K562 (cell line): ENCODE measurements at regions not wholly inside any gene's neighbourhood (a gene's known extent, or its start where the extent isn't known, plus 50 kb on each side); places are given as distances from the start of the nearest gene placed in this dataset.

ENCODE experiments used
- ATAC-seq: fragments of 200-7000 bp; cut with Tn5 transposase; 3 replicates; pipeline ENCODE4 v1.9.1; 2020; ENCODE audit warnings: moderate library complexity
- BruUV-seq: library from RNA; stranded (reverse); fragments of 400-500 nt; replicated peaks from 2 replicates; lab custom pipeline; 2021; lab: Mats Ljungman, UMichigan
- CTCF ChIA-PET: fragments of 300-600 bp; formaldehyde crosslinking; extraction: SDS; loops from one replicate; lab custom pipeline; 2021; ENCODE audit warnings: low intra/inter-chr PET ratio; lab: Yijun Ruan, JAX
- POLR2A ChIA-PET: fragments of 300-600, 350-650 bp; sonication (Branson Sonifier 250); formaldehyde crosslinking; extraction: SDS; loops from one replicate; lab custom pipeline; 2021; ENCODE audit warnings: antibody characterized with exemption, inconsistent platforms; lab: Yijun Ruan, JAX
- DNase-seq, 4 experiments: peaks; one replicate each; pipeline versions ENCODE4 v3.0.0 to v3.0.0-alpha.2; 2011 to 2018; ENCODE audit warnings: low spot score in 3 of 4, mixed read lengths in 3 of 4; ENCODE audit errors: extremely low read depth in 1 of 4
- FAIRE-seq: peaks from 2 replicates; lab custom pipeline; 2011; peaks lifted over from hg19 to GRCh38; lab: Jason Lieb, UNC
- H2AFZ ChIP-seq: 2 replicates; pipeline ENCODE4 v1.6.0; 2011; ENCODE audit warnings: low read depth, low read length, control low read depth, inconsistent platforms
- H3K27ac ChIP-seq: fragments of 200-600 bp; 3 replicates; pipeline ENCODE4 v1.8.0; 2011; ENCODE audit warnings: low read depth, mild to moderate bottlenecking, control low read depth, inconsistent platforms, low read length, moderate library complexity, mixed read lengths; ENCODE audit errors: extremely low read depth
- H3K27me3 ChIP-seq, 2 experiments: fragments of 300-600 bp in 1 of 2; 2 replicates in 1 of 2; 3 replicates in 1 of 2; pipeline versions ENCODE4 v1.6.0 to v1.8.0; 2011; ENCODE audit warnings: inconsistent platforms in 2 of 2, low read length in 2 of 2, mild to moderate bottlenecking in 1 of 2, mixed read lengths in 1 of 2, moderate library complexity in 1 of 2; ENCODE audit not compliant: control insufficient read depth in 2 of 2, insufficient read depth in 2 of 2
- H3K36me3 ChIP-seq: fragments of 300-600 bp; 3 replicates; pipeline ENCODE4 v1.8.0; 2011; ENCODE audit warnings: mild to moderate bottlenecking, low read length, inconsistent platforms; ENCODE audit not compliant: control insufficient read depth, insufficient read depth
- H3K4me1 ChIP-seq, 2 experiments: fragments of 200-600 bp in 1 of 2; replicated peaks in 1 of 2; 2 replicates in 1 of 2; 3 replicates in 1 of 2; pipeline versions ENCODE4 v1.5.1 to v1.8.0; 2011; ENCODE audit warnings: inconsistent platforms in 2 of 2, low read length in 2 of 2, mild to moderate bottlenecking in 1 of 2, mixed read lengths in 1 of 2, moderate library complexity in 1 of 2; ENCODE audit not compliant: control insufficient read depth in 2 of 2, insufficient read depth in 2 of 2
- H3K4me2 ChIP-seq: 2 replicates; pipeline ENCODE4 v1.6.1; 2011; ENCODE audit warnings: low read length, control low read depth, inconsistent platforms, mixed read lengths; ENCODE audit not compliant: insufficient read depth
- H3K4me3 ChIP-seq: fragments of 200-600 bp; sonication (generic), shearing (Covaris generic); 2 replicates; pipeline ENCODE4 v1.5.1; 2016; ENCODE audit warnings: control low read depth, inconsistent platforms
- H3K79me2 ChIP-seq: fragments of 200-600 bp; 3 replicates; pipeline ENCODE4 v1.8.0; 2011; ENCODE audit warnings: low read length, inconsistent platforms; ENCODE audit not compliant: control insufficient read depth, insufficient read depth
- H3K9ac ChIP-seq, 2 experiments: 2 replicates each; pipeline versions ENCODE4 v1.6.0 to v1.6.1; 2011; ENCODE audit warnings: low read depth in 2 of 2, low read length in 2 of 2, control low read depth in 1 of 2, inconsistent platforms in 1 of 2, mild to moderate bottlenecking in 1 of 2, mixed read lengths in 1 of 2; ENCODE audit not compliant: insufficient read depth in 1 of 2
- H3K9me1 ChIP-seq: one replicate; pipeline ENCODE4 v1.6.0; 2011; ENCODE audit warnings: inconsistent platforms, mild to moderate bottlenecking, low read length, moderate library complexity; ENCODE audit not compliant: control insufficient read depth, insufficient read depth
- H3K9me3 ChIP-seq: replicated peaks from 2 replicates; pipeline ENCODE4 v1.5.1; 2011; ENCODE audit warnings: low read depth, low read length, inconsistent platforms; ENCODE audit not compliant: control insufficient read depth, insufficient read depth
- H4K20me1 ChIP-seq: replicated peaks from 2 replicates; pipeline ENCODE4 v1.6.1; 2011; ENCODE audit warnings: low read length, inconsistent platforms, mixed read lengths; ENCODE audit not compliant: control insufficient read depth, insufficient read depth
- NCOA2 ChIP-seq, 2 experiments: fragments of 450-650 bp; IDR thresholded peaks; 2 replicates each; pipeline ENCODE4 v1.6.1; 2018; ENCODE audit warnings: mild to moderate bottlenecking in 2 of 2, moderate library complexity in 1 of 2; ENCODE audit not compliant: partially characterized antibody in 2 of 2
- NCOR1 ChIP-seq: fragments of 450-650 bp; IDR thresholded peaks from 2 replicates; pipeline ENCODE4 v1.6.1; 2016; ENCODE audit warnings: mild to moderate bottlenecking, moderate library complexity
- RFX7 ChIP-seq: fragments of 250-450 bp; sonication (Bioruptor Pico); IDR thresholded peaks from 2 replicates; pipeline ENCODE4 v1.5.1; 2021; ENCODE audit warnings: mild to moderate bottlenecking
- ZNF76 ChIP-seq: fragments of 250-450 bp; sonication (Bioruptor Pico); IDR thresholded peaks from 2 replicates; pipeline ENCODE4 v1.4.0; 2020; ENCODE audit warnings: mild to moderate bottlenecking, moderate library complexity, borderline replicate concordance
- WGBS: fragments of 100-300 bp; shearing (Covaris generic); methylation state at CpG from one replicate; pipeline ENCODE4 v1.1.6; 2016; ENCODE audit warnings: low coverage, mixed read lengths; ENCODE audit not compliant: insufficient coverage; ENCODE audit errors: missing lambda C conversion rate; 5-methylcytosine and 5-hydroxymethylcytosine counted together
- in situ Hi-C: fragments of 300-500 bp; cut with MboI; formaldehyde crosslinking; loops from 4 replicates; pipeline ENCODE4 v1.15.0; 2018; ENCODE audit warnings: inconsistent platforms, mixed read lengths
- intact Hi-C: fragments of 100-400 bp; cut with micrococcal nuclease; formaldehyde crosslinking; loops from 2 replicates; pipeline ENCODE4 v1.14.2; 2022

GRCh38 chr1:178643349-178643748 lies 81.7 kb upstream of the RALGPS2 start:
- Histone ChIP-seq H3K4me3 (no peak overlapping the region), H3K9ac (no peak overlapping the region), H4K20me1 (no peaks in the 10 kb centered on the region), H3K9me1 (no peaks in the 10 kb centered on the region), H2AFZ (no peak overlapping the region), H3K4me1 (no peaks in the 10 kb centered on the region), H3K4me2 (no peak overlapping the region), H3K9me3 (no peaks in the 10 kb centered on the region), H3K27ac (no peak overlapping the region), H3K27me3 (peaks cover 5 to 12% of the 10 kb centered on the region in 2 experiments; a peak in 3 of 5 replicates), H3K79me2 (no peaks in the 10 kb centered on the region), H3K36me3 (no peaks in the 10 kb centered on the region)
- DNase-seq (no peak), FAIRE-seq (no peak), ATAC-seq (no peak)
- intact Hi-C loops (no loop called here), in situ Hi-C loops (no loop called here)
- BruUV-seq, result no TSS peak
- POLR2A ChIA-PET, result interaction anchor here (0.6 kb wide), 2 partner anchors 10 to 425 kb away, joined by 3 read pairs; no protein-coding TSS in a partner anchor
- 3% methylated on average over 4 of the region's 4 CpGs for WGBS
- CTCF ChIA-PET, result no interaction called here
- TF ChIP-seq NCOR1, result no peak
- TF ChIP-seq RFX7 (CRISPR knock-in tag), result no peak

- Histone ChIP-seq H3K9me1 (no peaks in the 10 kb centered on the region), H3K9me3 (no peaks in the 10 kb centered on the region), H3K27me3 (peaks cover 5 to 12% of the 10 kb centered on the region in 2 experiments; a peak in 3 of 5 replicates), H3K4me1 (no peaks in the 10 kb centered on the region), H3K36me3 (no peaks in the 10 kb centered on the region), H3K27ac (no peak overlapping the region), H3K9ac (no peak overlapping the region), H2AFZ (no peak overlapping the region), H3K4me2 (no peak overlapping the region), H4K20me1 (no peaks in the 10 kb centered on the region), H3K79me2 (no peaks in the 10 kb centered on the region), H3K4me3 (no peak overlapping the region)
- ATAC-seq, result no peak
- 7% methylated on average over 6 of the region's 6 CpGs for WGBS
- intact Hi-C loops, result no loop called here
- DNase-seq, result no peak
- no peak for FAIRE-seq
- in situ Hi-C loops, result no loop called here
- POLR2A ChIA-PET, result interaction anchor here (0.6 kb wide), 1 partner anchor 425 kb away, joined by 3 read pairs; no protein-coding TSS in a partner anchor
- TF ChIP-seq ZNF76 (no peak), NCOA2 (IDR thresholded peaks at IDR 0.05; ENCODE audit: partially characterized antibody in 2 of 2) (no peak)
- BruUV-seq, result no TSS peak
- CTCF ChIA-PET, result no interaction called here
These were observed 81.2 kb upstream of the RALGPS2 start for GRCh38 chr1:178643831-178644230.
